CD14-positive monocyte (primary cell): ENCODE measurements at regions not wholly inside any gene's neighbourhood (a gene's known extent, or its start where the extent isn't known, plus 50 kb on each side); places are given as distances from the start of the nearest gene placed in this dataset.
"Not testable (repeated sequence)": the region's sequence is repeated elsewhere in the genome, so short reads cannot be mapped to it uniquely, and the experiment has no call there.

ENCODE experiments used
- DNase-seq, 3 donors: peaks; one replicate each; pipeline ENCODE4 v3.0.0-alpha.2; 2011 to 2022
- H2AFZ ChIP-seq: 2 replicates; pipeline ENCODE4 v1.6.0; 2012; ENCODE audit warnings: mild to moderate bottlenecking, low read depth, low read length, inconsistent platforms; ENCODE audit not compliant: insufficient read depth, poor library complexity, severe bottlenecking
- H3K27ac ChIP-seq, 2 donors: 1 replicate in 1 of 2; 2 replicates in 1 of 2; pipeline ENCODE4 v1.5.1; 2012 to 2013; ENCODE audit warnings: low read length in 2 of 2, control low read depth in 1 of 2, inconsistent platforms in 1 of 2, low read depth in 1 of 2, mild to moderate bottlenecking in 1 of 2
- H3K27me3 ChIP-seq, 2 donors: one replicate each; pipeline versions ENCODE4 v1.6.0 to v1.6.1; 2011 to 2013; ENCODE audit warnings: low read length in 2 of 2; ENCODE audit not compliant: control insufficient read depth in 2 of 2, insufficient read depth in 2 of 2
- H3K36me3 ChIP-seq, 2 donors: replicated peaks in 1 of 2; 1 replicate in 1 of 2; 2 replicates in 1 of 2; pipeline versions ENCODE4 v1.5.1 to v1.6.1; 2012 to 2013; ENCODE audit warnings: low read length in 2 of 2, control low read depth in 1 of 2, inconsistent platforms in 1 of 2, mild to moderate bottlenecking in 1 of 2; ENCODE audit not compliant: insufficient read depth in 2 of 2, control insufficient read depth in 1 of 2
- H3K4me1 ChIP-seq, 2 donors: 1 replicate in 1 of 2; 2 replicates in 1 of 2; pipeline versions ENCODE4 v1.5.1 to v1.6.1; 2012 to 2013; ENCODE audit warnings: low read length in 2 of 2, control low read depth in 1 of 2, inconsistent platforms in 1 of 2, mild to moderate bottlenecking in 1 of 2, moderate library complexity in 1 of 2; ENCODE audit not compliant: insufficient read depth in 2 of 2, control insufficient read depth in 1 of 2
- H3K4me2 ChIP-seq: replicated peaks from 2 replicates; pipeline ENCODE3; 2012; ENCODE audit warnings: low read length, moderate library complexity, mild to moderate bottlenecking; ENCODE audit not compliant: poor library complexity, severe bottlenecking; ENCODE audit errors: extremely low read depth
- H3K4me3 ChIP-seq, 3 experiments: fragments of 200-600 bp in 1 of 3; sonication (generic) in 1 of 3; replicated peaks in 1 of 3; 1 replicate in 2 of 3; 2 replicates in 1 of 3; pipeline ENCODE4 v1.5.1; 2011 to 2013; ENCODE audit warnings: low read length in 3 of 3, mild to moderate bottlenecking in 3 of 3, control low read depth in 2 of 3, low read depth in 2 of 3, inconsistent platforms in 1 of 3, moderate library complexity in 1 of 3
- H3K79me2 ChIP-seq: 2 replicates; pipeline ENCODE4 v1.6.0; 2012; ENCODE audit warnings: mild to moderate bottlenecking, control low read depth, inconsistent platforms, low read length, moderate library complexity; ENCODE audit not compliant: insufficient read depth
- H3K9ac ChIP-seq: 2 replicates; pipeline ENCODE4 v1.6.0; 2017; ENCODE audit warnings: low read length, mild to moderate bottlenecking; ENCODE audit not compliant: insufficient read depth, poor library complexity, severe bottlenecking
- H3K9me3 ChIP-seq, 2 donors: replicated peaks in 1 of 2; 1 replicate in 1 of 2; 2 replicates in 1 of 2; pipeline versions ENCODE4 v1.5.1 to v1.6.1; 2012 to 2013; ENCODE audit warnings: low read length in 2 of 2, control low read depth in 1 of 2; ENCODE audit not compliant: control insufficient read depth in 1 of 2, insufficient read depth in 1 of 2
- H4K20me1 ChIP-seq: 2 replicates; pipeline ENCODE4 v1.6.0; 2012; ENCODE audit warnings: mild to moderate bottlenecking, low read length, control low read depth, moderate library complexity; ENCODE audit not compliant: insufficient read depth
- H3K27ac Mint-ChIP-seq, 7 donors: one replicate each; pipeline ENCODE4 v1.8.0; 2020; ENCODE audit warnings: mild to moderate bottlenecking in 7 of 7, mixed read lengths in 7 of 7, moderate library complexity in 6 of 7, inconsistent platforms in 2 of 7
- H3K27me3 Mint-ChIP-seq, 3 donors: one replicate each; pipeline ENCODE4 v1.8.0; 2021 to 2022; ENCODE audit warnings: low read depth in 3 of 3, mild to moderate bottlenecking in 3 of 3, mixed read lengths in 3 of 3, moderate library complexity in 3 of 3, inconsistent platforms in 1 of 3
- H3K36me3 Mint-ChIP-seq, 2 donors: one replicate each; pipeline ENCODE4 v1.8.0; 2020; ENCODE audit warnings: mixed read lengths in 2 of 2, inconsistent platforms in 1 of 2, mild to moderate bottlenecking in 1 of 2
- H3K4me1 Mint-ChIP-seq: one replicate; pipeline ENCODE4 v1.8.0; 2020; ENCODE audit warnings: mild to moderate bottlenecking, mixed read lengths
- H3K4me3 Mint-ChIP-seq, 2 donors: one replicate each; pipeline ENCODE4 v1.8.0; 2020; ENCODE audit warnings: mild to moderate bottlenecking in 2 of 2, mixed read lengths in 2 of 2, moderate library complexity in 1 of 2
- H3K9me3 Mint-ChIP-seq, 7 donors: one replicate each; pipeline ENCODE4 v1.8.0; 2020 to 2022; ENCODE audit warnings: mixed read lengths in 7 of 7, mild to moderate bottlenecking in 6 of 7, moderate library complexity in 6 of 7, inconsistent platforms in 2 of 7
- WGBS: methylation state at CpG from one replicate; pipeline ENCODE4 v1.1.5; 2013; ENCODE audit warnings: missing lambda C conversion rate; ENCODE audit not compliant: insufficient coverage; 5-methylcytosine and 5-hydroxymethylcytosine counted together
- intact Hi-C, 2 donors: fragments of 100-400 bp; cut with micrococcal nuclease; formaldehyde crosslinking; loops; one replicate each; pipeline versions ENCODE4 v1.15.0 to v1.15.1; 2023

DNA sequence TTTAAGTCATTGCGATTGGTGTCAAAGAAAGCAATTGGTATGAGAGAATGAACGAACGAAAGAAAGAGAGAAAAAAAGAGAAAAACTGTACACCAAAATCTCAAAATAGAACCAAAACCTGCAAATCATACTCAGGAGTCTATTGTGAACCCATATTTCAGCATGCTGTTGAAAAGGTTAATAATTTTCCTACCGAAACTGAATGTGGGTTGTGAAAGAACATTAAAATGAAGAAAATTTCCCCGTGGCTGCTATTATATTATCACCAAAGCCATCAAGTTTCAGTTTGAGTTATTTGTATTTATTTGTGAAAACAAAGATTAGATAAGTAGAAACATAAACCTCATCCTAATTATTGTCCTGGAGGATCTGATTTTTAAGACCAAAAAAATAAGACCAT, 315.7 kb downstream of the BCL2L11 start:
- H3K4me3 Mint-ChIP-seq, H3K36me3 ChIP-seq, DNase-seq, H3K27me3 Mint-ChIP-seq, H3K27me3 ChIP-seq, H3K4me2 ChIP-seq, H3K79me2 ChIP-seq, H3K27ac Mint-ChIP-seq, intact Hi-C loops, H3K9me3 Mint-ChIP-seq, H3K36me3 Mint-ChIP-seq, H3K9me3 ChIP-seq, H4K20me1 ChIP-seq, H3K9ac ChIP-seq, H2AFZ ChIP-seq, H3K27ac ChIP-seq, H3K4me3 ChIP-seq: not testable (repeated sequence)
- peaks cover 16 to 24% of the 10 kb centered on the region in 2 donors for H3K4me1 ChIP-seq
- peaks cover 17% of the 10 kb centered on the region for H3K4me1 Mint-ChIP-seq
- no CpG with 5 or more reads among the region's 5 CpGs for WGBS

DNA sequence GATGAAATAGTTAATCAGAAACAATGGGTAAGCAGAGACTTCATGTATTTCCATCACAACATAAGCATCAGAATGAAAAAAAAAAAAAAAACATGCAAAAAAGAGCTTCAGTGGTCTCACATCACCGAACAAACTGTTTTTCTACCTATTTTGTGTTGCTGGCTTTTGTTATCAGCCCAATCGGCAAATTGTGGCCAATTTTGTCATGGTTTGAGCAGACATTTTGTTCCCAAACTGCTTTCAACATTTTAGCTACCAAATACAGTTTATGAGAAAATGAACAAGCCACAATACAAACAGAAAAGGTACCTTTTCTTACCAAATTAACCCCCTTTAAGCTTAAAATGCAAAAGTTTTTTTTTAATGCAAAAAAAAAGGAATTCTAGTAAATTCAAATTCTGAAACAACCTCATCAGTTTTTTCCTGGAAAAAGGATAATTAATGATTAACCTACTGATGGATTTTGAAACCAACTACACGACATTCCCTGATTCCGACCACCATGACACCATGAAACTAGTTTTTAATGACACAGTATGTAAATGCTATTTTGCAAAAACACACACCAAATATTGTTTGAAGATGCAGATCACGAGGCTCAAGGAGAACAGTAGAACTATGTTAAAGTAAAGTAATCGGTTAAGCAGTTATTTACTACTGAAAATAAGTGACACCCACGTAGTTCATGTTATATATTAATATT, 316.7 kb downstream of the BCL2L11 start:
- H3K4me3 ChIP-seq, H3K9ac ChIP-seq, H4K20me1 ChIP-seq, intact Hi-C loops, H3K27me3 ChIP-seq, H3K79me2 ChIP-seq, H3K36me3 Mint-ChIP-seq, H2AFZ ChIP-seq, H3K4me3 Mint-ChIP-seq, H3K36me3 ChIP-seq, DNase-seq, H3K27me3 Mint-ChIP-seq, H3K27ac Mint-ChIP-seq, H3K4me2 ChIP-seq, H3K9me3 Mint-ChIP-seq, H3K9me3 ChIP-seq, H3K27ac ChIP-seq: not testable (repeated sequence)
- peaks cover 7 to 16% of the 10 kb centered on the region in 2 donors for H3K4me1 ChIP-seq
- no CpG with 5 or more reads among the region's 7 CpGs for WGBS
- peaks cover 14% of the 10 kb centered on the region for H3K4me1 Mint-ChIP-seq

DNA sequence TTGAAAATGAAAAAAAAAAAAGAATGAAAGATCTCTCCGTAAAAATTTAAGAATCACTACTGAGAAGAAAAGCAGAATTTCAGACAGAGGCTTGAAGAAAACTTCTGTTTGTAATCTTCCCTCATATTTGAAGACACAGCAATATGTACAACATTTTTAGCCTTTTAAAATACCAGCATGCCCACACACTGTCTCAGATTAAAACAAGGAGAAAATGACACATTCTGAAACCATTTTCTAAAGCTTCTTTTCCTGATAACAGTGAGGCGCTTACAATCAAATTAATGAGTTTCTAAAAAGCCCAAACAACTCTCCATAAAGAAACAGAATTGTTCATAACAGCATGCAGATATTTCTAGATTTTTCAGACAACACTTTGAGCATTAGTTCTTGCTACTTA, 317.4 kb downstream of the BCL2L11 start:
- H3K27ac Mint-ChIP-seq, H3K9me3 Mint-ChIP-seq, intact Hi-C loops: not testable (repeated sequence)

DNA sequence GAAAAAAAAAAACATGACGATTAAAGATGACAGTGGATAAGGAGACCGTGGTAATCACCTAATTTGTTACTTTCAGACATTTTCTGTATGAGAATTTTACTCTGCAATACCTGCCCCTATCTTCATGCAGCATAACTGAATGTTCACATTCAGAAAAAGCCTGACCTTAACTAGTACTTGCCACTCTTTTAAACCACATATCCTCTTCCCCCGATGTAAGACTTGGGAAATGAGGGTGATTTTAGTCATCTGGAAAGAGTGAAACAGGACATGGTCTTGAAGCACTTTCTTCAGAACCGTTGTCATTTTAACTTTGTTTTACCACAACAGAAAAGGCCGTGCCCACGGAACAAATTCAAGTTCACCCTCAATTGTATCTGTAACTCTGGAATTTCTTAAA, 318.5 kb downstream of the BCL2L11 start:
- H3K27me3 ChIP-seq, H3K4me1 Mint-ChIP-seq, H3K4me3 ChIP-seq, H3K27ac ChIP-seq, H3K9ac ChIP-seq, H3K9me3 Mint-ChIP-seq, H3K4me2 ChIP-seq, intact Hi-C loops, H3K36me3 Mint-ChIP-seq, H3K4me1 ChIP-seq, H3K9me3 ChIP-seq, H3K79me2 ChIP-seq, H4K20me1 ChIP-seq, H3K36me3 ChIP-seq, H3K27me3 Mint-ChIP-seq, DNase-seq, H2AFZ ChIP-seq: not testable (repeated sequence)
- H3K27ac Mint-ChIP-seq: peak overlapping the region in 5 of 7 donors; percentile 18 to 75 (median 66)
- peak overlapping the region in 1 of 2 donors; percentile 57 for H3K4me3 Mint-ChIP-seq
- no CpG with 5 or more reads among the region's 6 CpGs for WGBS

More for the DNA sequence above, 317.4 kb downstream of the BCL2L11 start:
- not testable (repeated sequence) for H3K36me3 Mint-ChIP-seq, H3K79me2 ChIP-seq, H3K9ac ChIP-seq, H3K4me3 Mint-ChIP-seq, H3K36me3 ChIP-seq, H3K4me3 ChIP-seq, H3K27ac ChIP-seq, H3K27me3 ChIP-seq, H2AFZ ChIP-seq, H4K20me1 ChIP-seq, DNase-seq, H3K27me3 Mint-ChIP-seq, H3K4me2 ChIP-seq, H3K9me3 ChIP-seq
- H3K4me1 ChIP-seq: peaks cover 3 to 11% of the 10 kb centered on the region in 2 donors
- peaks cover 11% of the 10 kb centered on the region for H3K4me1 Mint-ChIP-seq
- WGBS: no CpG with 5 or more reads among the region's 2 CpGs
